Testis (tissue), 2 donors: ENCODE measurements at regions not wholly inside any gene's neighbourhood (a gene's known extent, or its start where the extent isn't known, plus 50 kb on each side); places are given as distances from the start of the nearest gene placed in this dataset.

ENCODE experiments used
- POLR2A ChIP-seq: fragments of 450-650 bp; IDR thresholded peaks from one replicate; pipeline ENCODE4 v1.6.1; 2017; ENCODE audit warnings: antibody characterized with exemption, mild to moderate bottlenecking, moderate library complexity
- TF ChIP-seq, protein P1 (sequence below), 3 experiments: fragments of 450-650 bp in 2 of 3; fragments of 200-600 bp in 1 of 3; sonication (generic) in 1 of 3; IDR thresholded peaks; one replicate each; pipeline ENCODE4 v1.5.1; 2016 to 2019; ENCODE audit warnings: antibody characterized with exemption in 3 of 3, mild to moderate bottlenecking in 2 of 3, moderate library complexity in 1 of 3

DNA sequence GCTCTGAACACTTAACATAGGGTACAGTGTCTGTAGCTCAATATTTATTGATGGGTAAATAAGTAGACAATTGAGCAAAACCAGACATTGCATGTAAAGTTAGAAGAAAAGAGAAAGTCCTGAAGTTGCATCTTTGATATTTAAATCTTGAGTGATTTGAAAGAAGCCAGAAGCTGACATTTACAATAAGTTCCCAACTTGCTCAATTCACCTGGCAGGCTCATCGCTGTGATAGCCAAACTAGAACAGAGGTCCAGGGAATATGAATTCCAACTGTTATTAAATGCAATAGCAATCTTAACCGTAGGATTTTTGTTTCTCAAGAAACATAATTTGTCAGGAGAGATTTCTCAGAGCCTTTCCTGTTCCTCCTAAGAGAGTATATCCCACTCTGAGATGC is 65.9 kb upstream of the EDN1 start:
- TF ChIP-seq, protein P1, sequence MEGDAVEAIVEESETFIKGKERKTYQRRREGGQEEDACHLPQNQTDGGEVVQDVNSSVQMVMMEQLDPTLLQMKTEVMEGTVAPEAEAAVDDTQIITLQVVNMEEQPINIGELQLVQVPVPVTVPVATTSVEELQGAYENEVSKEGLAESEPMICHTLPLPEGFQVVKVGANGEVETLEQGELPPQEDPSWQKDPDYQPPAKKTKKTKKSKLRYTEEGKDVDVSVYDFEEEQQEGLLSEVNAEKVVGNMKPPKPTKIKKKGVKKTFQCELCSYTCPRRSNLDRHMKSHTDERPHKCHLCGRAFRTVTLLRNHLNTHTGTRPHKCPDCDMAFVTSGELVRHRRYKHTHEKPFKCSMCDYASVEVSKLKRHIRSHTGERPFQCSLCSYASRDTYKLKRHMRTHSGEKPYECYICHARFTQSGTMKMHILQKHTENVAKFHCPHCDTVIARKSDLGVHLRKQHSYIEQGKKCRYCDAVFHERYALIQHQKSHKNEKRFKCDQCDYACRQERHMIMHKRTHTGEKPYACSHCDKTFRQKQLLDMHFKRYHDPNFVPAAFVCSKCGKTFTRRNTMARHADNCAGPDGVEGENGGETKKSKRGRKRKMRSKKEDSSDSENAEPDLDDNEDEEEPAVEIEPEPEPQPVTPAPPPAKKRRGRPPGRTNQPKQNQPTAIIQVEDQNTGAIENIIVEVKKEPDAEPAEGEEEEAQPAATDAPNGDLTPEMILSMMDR (IDR thresholded peaks at IDR 0.05), result no peak
- TF ChIP-seq POLR2A, result no peak
